Superior temporal gyrus (tissue), 1 donor: ENCODE measurements at regions not wholly inside any gene's neighbourhood (a gene's known extent, or its start where the extent isn't known, plus 50 kb on each side); places are given as distances from the start of the nearest gene placed in this dataset.
"Not testable (repeated sequence)": the region's sequence is repeated elsewhere in the genome, so short reads cannot be mapped to it uniquely, and the experiment has no call there.

Source experiments
- DNase-seq: peaks from one replicate; pipeline ENCODE4 v3.0.0-alpha.2; 2016; ENCODE audit errors: extremely low spot score

GRCh38 chr11:29056487-29056886 is 948.3 kb downstream of the METTL15 start:
- DNase-seq, result not testable (repeated sequence)

DNA sequence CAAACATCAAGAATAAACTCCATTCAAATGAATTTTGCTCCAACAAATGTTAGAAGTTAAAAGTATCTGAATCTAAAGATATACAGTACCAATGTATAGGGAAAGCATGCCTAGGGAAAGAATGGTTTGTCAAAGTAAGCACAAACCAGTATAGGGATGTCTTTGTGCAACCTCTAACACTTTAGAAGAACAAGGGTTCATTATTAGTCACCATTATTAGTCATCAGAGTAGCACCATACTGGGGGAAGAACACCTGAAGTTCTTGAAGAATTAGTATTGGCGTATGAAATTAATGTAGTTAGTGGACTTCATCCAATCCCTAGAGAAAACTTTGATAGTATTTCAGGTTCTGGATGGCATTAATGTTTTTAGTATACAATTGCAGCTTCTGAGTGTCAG is 943.7 kb downstream of the METTL15 start:
- no peak for DNase-seq

DNA sequence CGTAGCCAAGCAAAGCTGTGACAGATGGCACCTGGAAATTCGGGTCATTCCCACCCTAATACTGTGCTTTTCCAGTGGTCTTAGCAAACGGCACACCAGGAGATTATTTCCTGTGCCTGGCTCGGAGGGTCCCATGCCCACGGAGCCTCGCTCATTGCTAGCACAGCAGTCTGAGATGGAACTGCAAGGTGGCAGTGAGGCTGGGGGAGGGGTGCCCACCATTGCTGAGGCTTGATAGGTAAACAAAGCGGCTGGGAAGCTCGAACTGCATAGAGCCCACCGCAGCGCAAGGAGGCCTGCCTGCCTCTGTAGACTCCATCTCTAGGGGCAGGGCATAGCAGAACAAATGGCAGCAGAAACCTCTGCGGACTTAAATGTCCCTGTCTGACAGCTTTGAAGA is 942.8 kb downstream of the METTL15 start:
- not testable (repeated sequence) for DNase-seq

DNA sequence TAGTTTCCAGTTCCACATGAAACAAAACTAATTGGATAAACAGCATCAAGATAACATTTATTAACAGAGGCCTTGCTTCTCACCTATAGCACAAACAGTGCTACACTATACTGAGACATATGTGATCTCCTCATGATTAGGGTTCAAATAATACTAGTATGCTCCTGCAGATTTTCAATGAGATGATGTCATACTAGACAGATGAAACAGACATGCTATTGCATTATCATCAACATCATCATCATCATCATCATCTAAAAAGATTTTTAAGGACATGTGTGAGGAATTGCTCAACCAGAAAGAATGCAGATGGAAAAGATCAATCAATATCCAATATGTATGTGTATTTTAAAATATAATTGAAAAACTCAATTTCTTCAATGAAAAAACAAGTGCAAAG is 932.3 kb downstream of the METTL15 start:
- DNase-seq, result no peak

DNA sequence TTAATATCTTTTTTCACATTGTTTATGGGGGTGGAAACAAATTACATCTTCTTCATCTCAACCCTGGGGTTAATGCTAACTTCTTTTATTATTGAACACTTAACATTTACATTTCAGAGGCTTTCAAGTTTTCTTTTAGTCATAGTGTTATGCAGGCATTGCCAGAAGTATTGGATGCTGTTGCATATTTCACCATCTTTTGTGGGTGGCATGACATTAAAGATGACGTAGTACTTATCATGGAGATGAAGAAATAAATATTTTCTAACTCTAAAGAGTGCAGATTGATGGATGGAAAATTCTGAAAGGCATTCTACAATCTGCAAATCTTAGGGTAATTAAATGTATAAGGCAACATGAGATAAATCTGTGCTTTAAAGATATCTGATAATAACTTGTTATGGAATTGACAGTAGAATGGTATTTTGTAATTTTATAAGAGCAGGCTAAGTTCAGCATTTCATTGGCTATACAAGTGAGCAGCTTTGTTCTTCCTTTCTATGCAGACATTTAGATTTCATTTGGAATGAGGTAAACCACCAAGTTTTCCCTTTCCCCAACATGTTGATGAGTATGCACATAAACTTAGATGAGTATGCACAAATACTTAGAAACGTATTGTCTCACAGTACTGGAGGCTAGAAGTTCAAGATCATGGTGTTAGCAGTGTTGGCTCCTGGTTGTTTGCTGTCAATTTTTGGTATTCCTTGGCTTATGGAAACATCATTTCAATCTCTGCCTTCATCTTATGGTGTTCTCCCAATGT is 924.4 kb downstream of the METTL15 start:
- DNase-seq, result no peak

DNA sequence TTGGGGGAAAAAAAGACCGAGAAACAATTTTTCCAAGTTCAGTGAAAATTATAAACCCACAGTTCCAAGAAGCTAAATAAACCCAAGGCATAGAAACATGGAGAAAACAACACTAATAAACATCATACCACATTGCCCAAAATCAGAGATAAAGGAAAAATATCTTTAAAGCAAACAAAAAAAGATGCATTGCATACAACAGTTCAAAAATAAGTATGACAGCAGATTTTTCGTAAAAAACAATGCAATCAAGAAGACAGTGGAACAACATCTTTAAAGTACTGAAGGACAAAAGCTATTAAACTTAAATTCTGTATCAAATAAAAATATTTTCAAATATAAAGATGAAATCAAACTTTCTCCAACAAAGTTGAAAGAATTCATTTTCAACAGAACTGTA is 921.3 kb downstream of the METTL15 start:
- no peak for DNase-seq

DNA sequence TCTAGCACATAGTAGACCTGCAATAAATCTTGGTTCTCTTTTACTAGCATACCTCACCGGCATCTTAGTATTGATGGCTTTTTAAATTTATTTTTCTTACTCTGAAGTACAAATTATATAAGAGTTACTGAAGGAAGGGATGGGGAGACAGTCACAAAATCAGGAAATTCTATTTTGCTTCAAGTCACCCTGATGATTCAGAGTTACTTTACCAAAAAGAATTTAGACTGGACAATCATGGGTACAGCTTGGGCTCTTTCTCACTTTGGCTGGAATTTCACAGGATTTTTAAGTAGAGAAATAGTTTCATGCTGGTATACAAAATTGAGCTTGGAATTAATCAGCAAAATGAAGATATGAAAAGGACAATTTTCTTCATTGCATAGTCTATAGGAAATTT is 919.2 kb downstream of the METTL15 start:
- DNase-seq, result no peak

- DNase-seq, result peak; percentile 47
These were observed 918.1 kb downstream of the METTL15 start for GRCh38 chr11:29026286-29026685.

DNA sequence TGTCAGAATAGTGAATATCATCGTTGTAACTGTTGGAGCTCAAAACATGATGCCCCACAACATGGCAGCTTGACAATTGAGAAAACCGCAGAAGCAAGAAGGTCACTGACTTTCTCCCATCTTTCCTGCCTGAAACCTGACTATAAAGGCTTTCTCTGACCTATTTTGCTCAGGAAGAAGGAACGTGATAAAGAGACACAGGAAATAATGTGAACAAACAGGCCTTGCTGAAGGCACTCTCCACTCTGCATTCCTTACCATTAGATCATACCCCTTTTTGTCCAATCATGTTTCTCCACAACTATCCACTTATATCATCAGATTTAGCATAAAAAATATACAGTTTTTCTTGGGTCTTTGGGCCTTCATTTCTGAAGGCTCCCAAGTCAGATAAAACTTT is 916.8 kb downstream of the METTL15 start:
- no peak for DNase-seq

- no peak for DNase-seq
These were observed 916.2 kb downstream of the METTL15 start for GRCh38 chr11:29024386-29024785.

DNA sequence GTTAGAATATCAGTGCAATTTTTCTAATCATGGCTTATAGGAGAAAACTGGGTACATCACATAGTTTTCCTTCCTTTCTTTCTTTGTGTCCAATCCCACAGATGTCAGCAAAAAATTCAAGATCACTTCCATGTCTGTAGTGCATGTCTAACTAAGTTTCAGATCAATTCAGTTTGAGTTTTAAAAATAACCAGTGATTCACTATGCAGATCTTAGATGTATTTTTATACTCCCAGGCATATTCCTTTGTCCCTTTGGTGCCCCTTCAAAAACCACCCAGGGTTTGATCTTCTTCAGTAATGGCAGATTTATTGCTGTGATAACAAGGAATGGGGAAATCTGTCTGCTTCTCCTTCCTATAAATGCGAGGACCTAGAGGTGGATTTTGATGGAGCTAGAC is 915.6 kb downstream of the METTL15 start:
- DNase-seq, result no peak

- no peak for DNase-seq
These were observed 914.5 kb downstream of the METTL15 start for GRCh38 chr11:29022676-29023075.

- DNase-seq, result no peak
These were observed 911.9 kb downstream of the METTL15 start for GRCh38 chr11:29019960-29020683.

- DNase-seq, result no peak
These were observed 910.4 kb downstream of the METTL15 start for GRCh38 chr11:29018631-29019030.

GRCh38 chr11:29017941-29018340 is 909.8 kb downstream of the METTL15 start:
- no peak for DNase-seq

GRCh38 chr11:29012507-29012906 is 904.3 kb downstream of the METTL15 start:
- DNase-seq, result no peak

DNA sequence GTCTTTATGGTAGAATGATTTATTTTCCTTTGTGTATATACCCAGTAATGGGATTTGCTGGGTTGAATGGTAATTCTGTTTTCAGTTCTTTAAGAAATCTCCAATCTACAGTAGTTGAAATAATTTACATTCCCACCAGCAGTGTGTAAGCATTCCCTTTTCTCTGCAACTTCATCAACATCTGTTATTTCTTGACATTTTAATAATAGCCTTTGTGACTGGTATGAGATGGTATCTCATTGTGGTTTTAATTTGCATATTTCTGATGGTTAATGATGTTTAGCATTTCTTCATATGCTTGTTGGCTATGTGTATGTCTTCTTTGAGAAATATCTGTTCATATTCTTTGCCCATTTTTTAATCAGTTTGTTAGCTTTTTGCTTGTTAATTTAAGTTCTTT is 901.2 kb downstream of the METTL15 start:
- DNase-seq, result no peak

DNA sequence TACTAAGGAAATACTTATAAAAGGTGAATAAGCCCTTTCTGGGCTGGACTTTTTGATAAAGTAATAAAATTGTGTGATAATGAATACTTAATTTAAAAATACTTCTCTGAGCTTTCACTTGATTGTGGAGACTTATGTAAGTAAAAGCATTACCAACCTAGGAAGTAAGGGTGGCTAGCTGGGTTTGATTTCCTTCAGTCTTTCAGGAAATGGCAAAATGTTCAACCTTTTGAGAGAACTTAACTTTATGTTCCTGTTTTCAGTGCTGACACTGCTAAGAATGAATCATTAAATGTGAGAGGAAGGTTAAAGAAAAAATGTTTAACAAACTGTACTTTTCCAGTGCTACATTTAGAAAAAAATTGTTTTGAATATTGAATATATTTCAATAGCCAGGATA is 900.3 kb downstream of the METTL15 start:
- no peak for DNase-seq

DNA sequence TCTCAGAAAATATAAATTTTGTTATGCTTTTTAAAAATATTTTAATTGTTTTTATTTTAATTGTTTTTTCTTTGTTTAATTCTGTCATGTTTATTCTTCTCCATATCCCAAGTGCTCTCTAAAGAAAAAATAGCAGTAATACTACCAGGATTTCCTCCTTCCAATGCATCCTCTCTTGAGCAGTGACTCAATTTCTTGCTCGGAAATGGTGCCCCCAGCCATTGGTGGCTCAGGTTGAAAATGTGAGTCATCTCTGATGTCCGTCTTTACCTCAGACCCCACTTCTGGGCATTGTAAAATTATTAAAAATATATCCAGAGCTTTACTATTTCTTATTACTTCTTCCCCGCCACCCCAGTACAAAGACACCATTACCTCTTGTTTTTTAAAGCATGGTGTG is 898.5 kb downstream of the METTL15 start:
- DNase-seq, result no peak

DNA sequence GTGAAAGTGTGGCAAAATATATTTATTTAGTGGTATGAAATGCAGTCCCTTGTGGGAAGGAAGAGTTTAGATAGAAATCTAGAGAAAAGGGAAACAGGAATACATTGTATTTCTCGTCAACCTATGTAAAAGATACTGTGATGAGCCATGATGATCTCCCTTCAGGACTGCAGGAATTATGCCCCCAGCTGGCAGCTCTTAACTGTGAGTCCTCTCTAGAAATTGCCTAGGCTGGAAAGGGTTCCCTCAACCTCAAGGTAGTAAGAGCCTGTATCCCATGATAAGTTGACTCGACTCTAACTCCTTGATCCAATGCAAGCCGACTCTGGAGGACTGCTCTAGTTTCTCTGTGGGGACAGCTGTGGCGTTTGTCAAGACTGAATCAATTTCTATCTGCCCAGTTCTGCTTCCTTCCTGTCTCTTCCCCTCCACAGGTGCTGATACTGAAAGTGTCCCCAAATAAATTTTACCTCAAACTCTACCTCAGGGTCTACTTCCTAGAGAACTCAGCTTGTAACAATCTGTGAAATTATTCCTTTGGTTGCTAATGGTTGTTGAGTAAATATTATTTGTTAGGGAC is 897.3 kb downstream of the METTL15 start:
- DNase-seq, result no peak

GRCh38 chr11:29002816-29003215 is 894.6 kb downstream of the METTL15 start:
- DNase-seq, result no peak

- DNase-seq, result no peak
These were observed 891.4 kb downstream of the METTL15 start for GRCh38 chr11:28999620-29000019.

DNA sequence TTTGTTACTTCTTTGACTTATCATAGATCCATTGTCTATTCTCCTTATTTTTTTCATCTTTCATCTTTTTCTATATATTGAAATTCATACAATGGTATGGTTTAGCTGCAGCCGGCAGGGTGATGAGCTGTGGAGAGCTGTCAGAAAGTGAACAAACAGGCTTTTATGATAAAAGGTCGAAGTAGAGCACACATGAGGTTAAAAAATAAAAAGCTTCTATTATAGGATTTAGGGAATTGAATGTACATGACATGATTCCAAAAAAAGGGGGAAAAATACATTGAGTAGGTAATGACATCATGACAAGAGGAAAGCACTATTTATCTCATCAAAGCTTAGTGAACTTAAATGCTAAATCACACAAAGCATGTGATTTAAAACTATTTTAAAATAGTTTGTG is 884.8 kb downstream of the METTL15 start:
- DNase-seq, result no peak
